UCSD-AML1 (cell line): ENCODE measurements at regions not wholly inside any gene's neighbourhood (a gene's known extent, or its start where the extent isn't known, plus 50 kb on each side); places are given as distances from the start of the nearest gene placed in this dataset.
"Not testable (repeated sequence)": the region's sequence is repeated elsewhere in the genome, so short reads cannot be mapped to it uniquely, and the experiment has no call there.

ENCODE experiments used
- DNase-seq: peaks from one replicate; lab custom pipeline; 2025; ENCODE audit not compliant: unreplicated experiment; lab: John Stamatoyannopoulos, UW

DNA sequence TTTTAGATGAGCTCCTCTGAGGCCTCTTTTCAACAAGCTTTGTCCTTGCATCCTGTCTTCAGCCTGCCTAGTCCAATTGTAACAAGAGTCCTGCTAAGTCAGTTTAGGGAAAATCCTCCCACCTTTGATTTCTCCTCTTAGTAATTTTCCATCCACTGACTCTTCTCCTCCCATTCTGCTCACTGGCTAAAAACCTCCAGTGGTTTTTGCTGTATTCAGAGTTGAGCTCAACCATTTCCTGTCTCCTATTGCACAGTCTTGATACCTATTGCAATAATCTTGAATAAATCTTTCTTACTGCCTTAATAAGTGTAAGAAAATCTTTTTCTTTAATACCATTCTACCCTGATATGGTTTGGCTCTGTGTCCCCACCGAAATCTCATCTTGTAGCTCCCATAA lies 117.8 kb upstream of the ENPP6 start:
- no peak for DNase-seq

DNA sequence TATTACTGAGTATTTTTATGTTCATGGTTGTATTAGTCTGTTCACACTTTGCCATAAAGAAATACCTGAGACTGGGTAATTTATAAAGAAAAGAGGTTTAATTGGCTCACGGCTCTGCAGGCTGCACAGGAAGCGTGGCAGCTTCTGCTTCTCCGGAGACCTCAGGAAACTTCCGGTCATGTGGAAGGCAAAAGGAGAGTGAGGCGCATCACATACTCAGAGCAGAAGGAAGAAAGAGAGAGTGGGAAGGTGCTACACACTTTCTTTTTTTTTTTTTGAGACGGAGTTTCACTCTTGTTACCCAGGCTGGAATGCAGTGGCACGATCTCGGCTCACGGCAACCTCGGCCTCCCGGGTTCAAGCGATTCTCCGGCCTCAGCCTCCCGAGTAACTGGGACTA lies 115.8 kb upstream of the ENPP6 start:
- DNase-seq, result not testable (repeated sequence)

DNA sequence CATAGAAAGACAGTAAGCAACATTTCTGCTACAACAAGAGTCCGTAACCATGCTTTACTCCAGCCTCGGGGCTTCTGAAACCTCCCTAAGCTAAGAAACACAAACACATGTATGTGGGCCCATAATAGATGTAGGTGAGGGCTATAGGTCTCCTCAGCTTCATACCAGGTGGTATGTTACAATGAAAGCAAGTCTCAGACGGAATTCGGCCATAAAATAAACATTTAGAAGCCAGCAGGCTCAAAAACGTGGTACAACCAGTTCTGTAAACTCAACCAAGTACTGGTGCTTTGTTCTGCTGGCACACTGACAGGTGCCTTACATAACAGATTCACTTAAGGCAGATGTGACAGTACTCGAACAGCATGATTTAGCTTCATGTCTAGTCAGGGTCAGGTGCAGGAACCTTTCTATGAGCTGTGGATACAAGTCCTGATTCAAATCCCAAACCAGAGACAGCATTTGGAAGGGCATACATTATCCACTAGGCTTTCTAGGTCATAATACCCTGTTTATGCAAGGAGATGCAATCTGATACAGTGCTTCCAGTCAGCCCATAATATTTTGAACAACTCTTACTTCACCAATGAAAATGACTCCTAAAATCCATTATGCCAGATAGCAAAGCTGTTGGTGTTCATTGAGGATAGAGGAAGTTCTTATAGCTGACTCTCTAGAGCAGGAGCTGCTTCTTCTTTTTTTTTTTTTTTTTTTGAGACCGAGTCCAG lies 113.8 kb upstream of the ENPP6 start:
- no peak for DNase-seq

DNA sequence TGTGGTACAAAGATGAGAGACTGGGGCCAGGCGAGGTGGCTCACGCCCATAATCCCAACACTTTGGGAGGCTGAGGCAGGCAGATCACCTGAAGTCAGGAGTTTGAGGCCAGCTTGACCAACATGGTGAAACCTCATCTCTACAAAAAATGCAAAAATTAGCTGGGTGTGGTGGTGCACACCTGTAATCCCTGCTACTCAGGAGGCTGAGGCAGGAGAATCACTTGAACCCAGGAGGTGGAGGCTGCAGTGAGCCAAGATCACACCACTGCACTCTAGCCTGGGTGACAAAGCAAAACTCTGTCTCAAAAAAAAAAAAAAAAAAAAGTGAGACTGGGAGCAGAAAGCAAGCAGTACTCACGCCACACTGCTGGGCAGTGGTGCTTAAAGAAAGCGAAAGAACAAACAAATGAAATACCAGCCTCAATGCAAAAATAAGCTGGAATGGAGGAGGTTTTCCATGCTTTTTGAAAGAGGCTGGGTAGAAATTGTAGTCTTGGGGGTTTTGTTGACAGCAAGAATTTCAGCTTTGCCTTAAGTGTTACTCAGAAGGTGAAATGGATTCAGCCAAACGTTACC lies 112.9 kb upstream of the ENPP6 start:
- not testable (repeated sequence) for DNase-seq

DNA sequence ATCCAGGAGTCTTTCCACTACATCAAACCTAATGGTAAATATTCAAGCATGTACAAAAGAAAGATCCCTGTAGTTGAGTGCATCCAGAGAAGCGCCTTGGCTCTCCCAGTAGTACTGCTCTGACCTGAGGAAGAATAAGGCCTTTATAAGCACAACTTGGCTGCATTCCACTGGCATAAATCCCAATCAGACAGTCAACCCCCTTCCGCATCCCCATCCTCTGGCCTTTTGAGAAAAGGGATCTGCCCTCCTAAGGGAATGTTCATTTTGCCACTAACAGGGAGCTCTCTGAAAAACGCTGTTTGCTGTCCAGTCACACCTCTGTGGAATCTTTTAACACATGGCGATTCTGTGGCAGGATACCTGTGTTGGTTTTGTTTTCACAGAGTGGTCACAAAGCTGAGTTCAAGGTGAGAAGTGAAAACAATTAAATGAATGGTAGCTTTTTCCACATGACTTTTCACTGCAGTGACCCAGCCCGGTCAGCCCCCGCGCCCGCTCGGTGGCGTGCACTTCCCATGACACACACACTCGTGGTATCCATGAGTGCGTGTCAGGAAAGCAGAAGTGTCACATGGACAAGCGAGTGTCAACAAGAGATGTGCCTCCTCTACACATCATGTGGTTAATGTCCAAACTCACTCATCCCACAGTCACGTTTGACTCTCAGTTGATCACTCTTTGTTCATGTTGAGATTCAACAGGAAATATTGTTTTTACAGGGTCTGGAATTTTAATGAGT lies 112.2 kb upstream of the ENPP6 start:
- no peak for DNase-seq

DNA sequence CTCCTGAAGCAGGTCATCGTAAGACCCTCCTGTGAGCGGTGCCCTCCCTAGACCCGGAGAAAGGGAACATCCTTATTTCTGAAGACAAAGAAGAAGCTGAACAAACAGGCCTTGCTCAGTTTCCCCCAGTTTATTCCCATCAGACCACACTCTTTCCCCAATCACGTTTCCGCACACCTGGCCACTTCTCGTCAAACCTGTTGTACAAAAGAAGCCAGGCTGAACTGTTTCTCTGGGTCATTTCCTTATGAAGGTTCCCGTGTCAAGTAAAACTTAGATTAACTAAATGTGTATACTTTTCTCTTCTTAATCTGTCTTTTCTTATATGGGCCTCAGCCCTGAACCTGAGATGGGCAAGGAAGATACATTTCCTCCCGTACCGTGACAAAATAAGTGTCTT lies 111.6 kb upstream of the ENPP6 start:
- no peak for DNase-seq

DNA sequence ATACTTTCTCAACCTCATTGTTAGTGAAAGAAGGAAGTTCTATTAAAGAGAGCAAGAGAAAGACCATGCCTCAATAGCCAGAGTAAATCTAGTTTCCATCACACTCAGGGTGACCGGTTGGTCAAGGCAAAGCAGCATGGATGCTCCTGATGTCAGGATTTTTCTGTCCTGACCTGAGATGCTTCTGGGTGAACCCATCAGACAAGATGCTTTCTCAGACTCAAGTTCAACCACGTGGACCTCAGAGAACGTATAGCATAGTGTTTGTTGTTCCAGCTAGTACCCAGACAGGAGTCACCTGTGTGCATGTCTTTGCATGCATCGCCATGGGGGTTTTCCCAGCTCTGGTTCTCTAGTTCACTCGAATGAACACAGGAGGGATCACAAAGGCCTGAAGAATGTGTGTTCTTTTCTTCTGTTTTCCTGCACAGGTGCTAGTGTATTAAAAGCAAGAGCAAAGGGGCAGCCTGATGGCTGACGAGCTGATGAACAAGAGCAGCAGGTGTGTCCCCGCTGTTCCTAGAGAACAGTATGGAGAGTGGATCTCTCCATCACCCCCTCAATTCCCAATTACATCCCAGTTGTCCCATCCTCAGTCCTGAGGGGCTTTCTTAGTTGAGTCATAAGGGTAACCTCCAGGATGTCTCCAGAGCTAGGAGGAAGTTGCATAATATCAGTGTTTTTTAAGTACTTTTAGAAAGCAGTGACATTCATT lies 110.5 kb upstream of the ENPP6 start:
- no peak for DNase-seq

DNA sequence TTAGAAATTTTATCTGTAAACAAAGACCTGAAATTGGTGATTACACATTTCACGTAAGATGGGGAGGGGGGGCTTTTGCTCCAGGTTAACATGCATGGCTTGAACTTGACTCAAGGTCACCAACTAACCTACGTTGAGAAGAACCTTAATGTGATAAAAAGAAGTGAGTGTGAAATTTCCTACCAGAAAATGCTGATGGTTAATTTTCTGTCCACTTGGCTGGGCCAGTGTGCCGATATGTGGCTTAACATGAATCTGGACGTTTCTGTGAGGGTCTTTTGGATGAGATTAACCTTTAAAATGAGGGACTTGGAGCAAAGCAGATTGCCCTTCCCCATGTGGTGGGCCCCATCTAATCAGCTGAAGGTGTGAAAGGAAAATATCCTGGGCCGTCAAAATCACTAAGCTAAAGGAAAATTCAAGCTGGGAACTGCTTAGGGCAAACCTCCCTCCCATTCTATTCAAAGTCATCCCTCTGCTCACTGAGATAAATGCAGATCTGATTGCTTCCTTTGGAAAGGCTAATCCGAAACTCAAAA lies 107.3 kb upstream of the ENPP6 start:
- no peak for DNase-seq

DNA sequence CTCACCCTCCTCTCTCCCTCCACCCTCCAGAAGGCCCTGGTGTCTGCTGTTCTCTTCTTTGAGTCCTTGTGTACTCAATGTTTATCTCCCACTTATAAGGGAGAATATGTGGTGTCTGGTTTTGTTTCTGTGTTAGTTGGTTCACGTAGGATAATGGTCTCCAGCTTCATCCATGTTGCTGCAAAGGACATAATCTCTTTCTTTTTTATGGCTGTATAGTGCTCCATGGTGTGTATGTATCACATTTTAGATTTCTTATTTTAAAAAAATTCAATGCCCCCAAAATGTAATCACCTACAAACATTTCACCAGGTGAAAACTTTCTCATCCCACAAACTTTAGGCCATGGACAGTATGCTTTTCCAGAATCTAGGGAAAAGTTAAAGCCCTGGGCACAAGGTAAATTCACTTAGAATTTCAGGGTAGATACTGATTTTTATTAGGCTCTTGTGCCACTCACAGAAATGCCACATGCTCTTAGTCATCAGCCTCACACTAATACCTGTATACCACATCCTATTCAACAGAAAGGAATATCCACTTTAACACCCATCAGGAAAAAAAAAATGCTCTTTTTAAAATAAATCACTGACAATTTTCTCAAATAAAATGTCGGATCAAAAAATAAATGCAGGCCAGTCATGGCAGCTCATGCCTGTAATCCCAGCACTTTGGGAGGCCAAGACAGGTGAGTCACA lies 104.8 kb upstream of the ENPP6 start:
- no peak for DNase-seq

DNA sequence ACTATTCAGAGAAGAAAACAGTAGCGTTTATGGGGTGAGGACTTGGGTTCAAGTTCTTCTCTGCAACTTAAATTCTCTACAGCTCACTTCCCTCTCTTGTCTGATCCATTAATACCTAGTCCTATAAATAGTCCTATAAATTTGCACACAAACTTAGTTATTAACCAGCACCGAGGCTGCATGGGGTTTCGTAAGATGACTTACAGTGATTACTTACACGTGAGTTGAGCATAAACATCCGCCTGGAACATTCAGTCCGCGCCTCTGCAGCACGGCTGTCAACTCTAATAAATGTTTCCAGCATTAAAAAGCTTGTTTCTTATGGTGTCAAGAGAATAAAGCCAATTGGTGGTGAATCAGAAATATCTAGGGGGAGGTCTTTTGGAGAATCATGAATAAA lies 103.0 kb upstream of the ENPP6 start:
- no peak for DNase-seq

DNA sequence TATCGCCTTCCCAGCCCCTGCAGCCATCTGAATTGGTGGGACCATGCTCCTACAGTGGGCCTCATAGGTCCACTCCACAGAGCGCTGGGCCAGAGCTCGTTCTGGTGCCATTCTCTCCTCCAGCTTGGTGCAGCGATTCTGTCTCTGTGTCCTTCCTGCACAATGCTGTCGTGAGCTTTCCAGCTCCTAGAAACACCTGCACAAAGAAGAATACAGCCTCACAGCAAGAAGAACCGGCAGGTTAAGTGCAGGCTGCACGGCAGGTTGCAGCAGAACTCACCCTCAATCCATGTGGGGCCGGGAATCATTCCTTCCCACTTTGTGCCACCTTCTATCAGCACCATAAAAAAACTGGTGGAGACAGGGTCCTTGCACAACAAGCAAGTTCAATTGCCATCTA lies 101.2 kb upstream of the ENPP6 start:
- DNase-seq, result no peak

DNA sequence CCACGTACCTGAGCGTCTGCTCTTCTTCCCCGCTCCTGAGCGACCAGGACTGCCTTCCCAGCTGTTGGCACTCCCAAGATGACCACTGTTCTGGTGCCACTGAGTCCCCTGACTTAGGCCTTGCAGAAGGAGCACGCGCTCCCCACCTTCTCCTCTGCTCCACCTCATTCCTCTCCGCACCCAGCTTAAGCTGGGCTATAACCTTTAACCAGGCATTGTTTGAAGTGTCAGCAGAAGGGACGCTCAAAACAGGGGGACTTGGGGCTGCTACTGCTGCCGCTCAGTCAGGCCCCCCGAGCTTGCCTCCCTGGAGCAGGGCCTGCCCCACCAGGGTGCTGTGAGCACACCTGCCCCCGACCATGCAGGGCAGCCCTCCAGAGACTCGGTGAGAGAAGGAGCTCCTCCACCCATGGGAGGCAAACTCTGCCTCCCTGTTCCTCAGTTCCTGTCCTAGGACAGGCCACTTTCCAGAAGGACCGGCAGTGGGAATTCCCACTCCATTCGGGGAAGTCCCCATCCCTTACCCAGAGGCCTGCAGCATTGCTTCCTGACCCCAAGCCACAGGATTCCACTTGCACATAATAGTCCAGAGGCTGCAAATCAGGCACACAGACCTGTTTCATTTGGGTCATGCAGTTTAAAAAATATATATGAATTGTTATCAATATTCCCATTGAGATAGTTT lies 99.7 kb upstream of the ENPP6 start:
- no peak for DNase-seq

DNA sequence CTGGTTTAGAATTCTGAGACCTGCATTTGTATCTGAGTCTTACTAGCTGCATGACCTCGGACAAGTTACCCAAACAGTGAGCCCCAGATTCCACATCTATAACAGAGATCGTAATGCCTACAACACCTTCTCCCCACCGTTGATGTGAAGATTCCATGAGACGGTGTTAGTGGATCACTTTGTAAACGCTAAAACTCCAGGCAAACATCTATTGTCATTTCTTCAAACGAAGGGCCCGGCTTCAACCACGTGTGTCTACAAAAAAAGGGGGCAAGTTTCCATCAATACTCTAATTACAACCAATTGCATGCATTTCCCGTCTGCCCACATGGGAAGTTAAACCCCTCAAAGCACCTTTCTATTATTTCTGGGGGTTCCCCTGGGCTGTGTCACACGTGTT lies 99.1 kb upstream of the ENPP6 start:
- DNase-seq, result no peak

DNA sequence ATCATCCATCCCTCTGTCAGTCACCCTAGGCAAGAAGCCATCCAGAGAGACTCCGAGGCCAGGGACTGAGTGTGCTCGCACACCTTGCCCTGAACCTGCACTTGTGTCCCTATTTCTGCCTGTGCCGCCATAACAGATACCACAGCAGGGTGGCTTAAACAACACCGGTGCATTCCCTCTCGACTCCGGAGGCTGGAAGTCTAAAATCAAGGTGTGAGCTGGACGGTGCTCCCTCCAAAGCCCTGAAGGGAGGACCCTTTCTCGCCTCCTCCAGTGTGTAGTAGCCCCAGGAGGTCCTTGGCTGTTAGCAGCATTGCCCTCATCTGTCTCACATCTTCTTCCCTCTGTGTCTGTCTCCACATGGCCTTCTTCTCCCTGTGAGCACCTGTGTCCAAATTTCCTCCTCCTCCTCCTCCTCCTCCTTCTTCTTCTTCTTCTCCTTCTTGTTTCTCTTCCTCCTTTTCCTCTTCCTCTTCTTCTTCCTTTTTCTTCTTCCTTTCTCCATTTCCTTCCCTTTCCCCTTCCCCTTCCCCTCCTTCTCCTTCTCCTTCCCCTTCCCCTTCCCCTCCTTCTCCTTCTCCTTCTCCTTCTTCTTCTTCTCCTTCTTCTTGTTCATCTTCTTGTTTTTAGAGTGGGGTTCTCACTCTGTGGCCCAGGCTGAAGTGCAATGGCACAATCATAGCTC lies 98.1 kb upstream of the ENPP6 start:
- DNase-seq, result no peak

DNA sequence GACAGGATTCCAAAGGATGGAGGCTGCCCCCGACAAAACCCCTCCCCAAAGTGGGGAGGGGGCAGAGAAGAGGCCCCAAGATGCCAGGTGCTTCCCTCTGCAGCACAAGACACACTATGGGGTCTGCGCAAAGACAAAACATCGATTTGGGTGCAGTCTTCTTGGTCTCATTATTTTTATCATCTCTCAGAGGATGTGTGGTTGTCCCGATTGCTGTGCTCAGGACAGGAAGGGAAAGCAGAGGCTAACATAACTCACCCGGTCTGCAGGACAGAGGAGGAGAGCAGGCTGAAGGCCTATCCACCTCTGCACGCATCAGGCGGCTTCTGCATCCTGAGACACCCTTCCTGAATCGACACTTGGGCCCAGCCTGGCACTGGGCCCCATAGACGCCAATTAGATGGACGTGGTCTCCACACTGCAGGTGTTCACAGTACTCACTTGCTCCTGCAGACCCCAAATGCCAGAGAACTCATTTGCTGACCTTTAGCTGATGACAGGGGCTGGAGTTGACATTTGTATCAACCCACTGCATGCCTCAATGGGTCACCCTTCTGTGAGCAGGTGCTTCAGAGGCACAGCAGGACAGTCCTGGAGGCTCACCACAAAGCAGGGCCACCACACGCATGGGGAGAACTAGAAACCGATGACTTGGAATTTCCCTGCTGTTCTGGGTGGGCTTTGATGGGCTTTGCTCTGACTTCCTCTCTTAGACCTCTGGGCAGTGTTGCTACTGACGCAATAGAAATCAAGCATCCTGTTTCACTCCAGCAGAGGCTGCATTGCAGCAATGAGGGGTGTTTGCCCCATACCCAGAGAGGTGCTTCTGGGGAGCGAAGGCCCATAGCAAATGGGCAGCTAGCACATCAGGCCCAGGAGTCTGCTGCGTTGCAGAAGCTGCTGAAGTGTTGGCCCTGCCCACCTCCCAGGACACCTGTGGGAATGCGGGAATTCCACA lies 96.3 kb upstream of the ENPP6 start:
- DNase-seq, result no peak

DNA sequence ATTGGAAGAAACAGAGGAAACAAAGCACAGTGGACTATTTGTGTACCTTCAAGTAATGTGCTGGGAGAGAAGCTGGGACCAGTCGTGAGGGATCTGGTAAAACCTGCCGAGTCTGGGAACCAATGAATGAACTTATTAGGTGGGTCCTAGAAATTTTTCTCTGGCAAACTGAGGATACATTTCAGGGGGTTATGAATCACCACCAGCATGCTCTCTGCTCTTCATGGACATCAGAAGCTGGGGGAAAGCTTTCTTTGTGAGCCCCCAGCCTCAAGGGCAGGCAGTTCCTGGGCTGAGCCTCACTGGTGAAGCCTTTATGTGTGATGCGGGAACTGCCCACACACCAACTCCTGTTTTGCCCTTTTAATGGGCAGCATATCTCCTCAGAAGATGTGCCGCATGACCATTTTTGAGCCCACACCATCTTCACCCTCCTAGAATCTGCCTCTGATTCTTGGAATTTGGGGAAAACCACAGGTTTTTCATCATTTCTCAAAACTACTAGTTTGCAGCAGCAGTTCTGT lies 95.4 kb upstream of the ENPP6 start:
- DNase-seq, result no peak

DNA sequence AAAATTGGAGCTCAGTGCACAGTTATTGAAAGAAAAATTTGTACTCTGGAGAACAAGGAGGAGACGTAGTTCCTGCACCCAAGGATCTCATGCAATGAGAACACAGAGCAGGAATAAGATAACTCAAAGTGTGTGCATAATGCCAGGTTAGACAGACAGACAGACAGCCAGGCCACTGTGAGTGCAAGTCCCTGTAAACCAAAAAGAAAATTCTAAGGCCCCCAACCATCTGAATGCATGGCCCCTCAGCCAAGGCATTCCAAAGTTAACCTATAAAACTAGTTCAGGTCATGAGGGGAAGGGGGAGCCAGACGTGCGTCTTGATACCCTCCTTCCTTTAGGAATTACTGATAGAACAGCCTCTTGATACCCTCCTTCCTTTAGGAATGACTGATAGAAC lies 94.5 kb upstream of the ENPP6 start:
- no peak for DNase-seq
